H9 (cell line): ENCODE measurements at regions not wholly inside any gene's neighbourhood (a gene's known extent, or its start where the extent isn't known, plus 50 kb on each side); places are given as distances from the start of the nearest gene placed in this dataset.

Experiments used
- DNase-seq: peaks from one replicate; pipeline ENCODE4 v3.0.0-alpha.2; 2017
- H2AFZ ChIP-seq: one replicate; pipeline ENCODE4 v1.6.1; 2013; ENCODE audit warnings: mild to moderate bottlenecking, low read length, control low read depth, moderate library complexity
- H2AK5ac ChIP-seq: 2 replicates; pipeline ENCODE4 v1.6.1; 2013; ENCODE audit warnings: low read length, control low read depth, mixed read lengths; ENCODE audit not compliant: insufficient read length
- H2BK120ac ChIP-seq: one replicate; pipeline ENCODE4 v1.6.1; 2013; ENCODE audit warnings: low read depth, mild to moderate bottlenecking, low read length, control low read depth, inconsistent platforms; ENCODE audit not compliant: poor library complexity, severe bottlenecking
- H2BK12ac ChIP-seq: 2 replicates; pipeline ENCODE4 v1.6.1; 2013; ENCODE audit warnings: low read length, control low read depth, mixed read lengths, low read depth; ENCODE audit not compliant: insufficient read length
- H2BK15ac ChIP-seq: 2 replicates; pipeline ENCODE4 v1.6.1; 2013; ENCODE audit warnings: low read depth, low read length, control low read depth
- H2BK20ac ChIP-seq: one replicate; pipeline ENCODE4 v1.6.1; 2013; ENCODE audit warnings: low read depth, mild to moderate bottlenecking, low read length, control low read depth, inconsistent platforms; ENCODE audit not compliant: poor library complexity, severe bottlenecking
- H2BK5ac ChIP-seq: 2 replicates; pipeline ENCODE4 v1.6.1; 2013; ENCODE audit warnings: low read length, control low read depth, mixed read lengths; ENCODE audit not compliant: insufficient read length
- H3K14ac ChIP-seq: 2 replicates; pipeline ENCODE4 v1.6.1; 2013; ENCODE audit warnings: low read length, control low read depth; ENCODE audit not compliant: insufficient read depth
- H3K18ac ChIP-seq: 2 replicates; pipeline ENCODE4 v1.6.1; 2013; ENCODE audit warnings: low read depth, mild to moderate bottlenecking, mixed read lengths, low read length, control low read depth; ENCODE audit not compliant: insufficient read length
- H3K23ac ChIP-seq: 2 replicates; pipeline ENCODE4 v1.6.1; 2013; ENCODE audit warnings: low read length, control low read depth, mixed read lengths, low read depth; ENCODE audit not compliant: insufficient read length
- H3K23me2 ChIP-seq: 2 replicates; pipeline ENCODE4 v1.6.1; 2013; ENCODE audit warnings: low read depth, mild to moderate bottlenecking, mixed read lengths, low read length, control low read depth; ENCODE audit not compliant: insufficient read length, poor library complexity, severe bottlenecking
- H3K27ac ChIP-seq: 2 replicates; pipeline ENCODE4 v1.5.1; 2013; ENCODE audit warnings: low read length, control low read depth, mixed read lengths, low read depth; ENCODE audit not compliant: insufficient read length
- H3K27me3 ChIP-seq: 2 replicates; pipeline ENCODE4 v1.6.1; 2013; ENCODE audit warnings: low read length, control low read depth, inconsistent platforms; ENCODE audit not compliant: insufficient read depth
- H3K4ac ChIP-seq: 2 replicates; pipeline ENCODE4 v1.6.1; 2013; ENCODE audit warnings: low read depth, mild to moderate bottlenecking, control low read depth, inconsistent platforms, low read length, moderate library complexity
- H3K4me1 ChIP-seq: 2 replicates; pipeline ENCODE4 v1.6.1; 2013; ENCODE audit warnings: low read length, control low read depth, inconsistent platforms; ENCODE audit not compliant: insufficient read depth
- H3K4me2 ChIP-seq: 2 replicates; pipeline ENCODE4 v1.6.1; 2013; ENCODE audit warnings: low read length, control low read depth, mixed read lengths; ENCODE audit not compliant: insufficient read length, insufficient read depth
- H3K56ac ChIP-seq: 2 replicates; pipeline ENCODE4 v1.6.1; 2013; ENCODE audit warnings: low read depth, mild to moderate bottlenecking, mixed read lengths, low read length, control low read depth; ENCODE audit not compliant: insufficient read length
- H3K79me1 ChIP-seq: 2 replicates; pipeline ENCODE4 v1.6.1; 2013; ENCODE audit warnings: low read depth, mild to moderate bottlenecking, moderate library complexity, low read length, control low read depth, inconsistent platforms; ENCODE audit not compliant: insufficient read depth, poor library complexity, severe bottlenecking
- H3K79me2 ChIP-seq: 2 replicates; pipeline ENCODE4 v1.6.1; 2013; ENCODE audit warnings: low read length, control low read depth, inconsistent platforms; ENCODE audit not compliant: insufficient read depth
- H3K9ac ChIP-seq: 2 replicates; pipeline ENCODE4 v1.6.1; 2013; ENCODE audit warnings: low read length, control low read depth, mixed read lengths; ENCODE audit not compliant: insufficient read length; ENCODE audit errors: extremely low read depth
- H3K9me3 ChIP-seq: one replicate; pipeline ENCODE4 v1.6.1; 2013; ENCODE audit warnings: low read depth, low read length, inconsistent platforms; ENCODE audit not compliant: control insufficient read depth
- H3T11ph ChIP-seq: one replicate; pipeline ENCODE4 v1.6.1; 2013; ENCODE audit warnings: mild to moderate bottlenecking, low read length, control low read depth, inconsistent platforms
- H4K20me1 ChIP-seq: one replicate; pipeline ENCODE4 v1.6.1; 2013; ENCODE audit not compliant: control insufficient read depth, insufficient read length, insufficient read depth
- H4K5ac ChIP-seq: 2 replicates; pipeline ENCODE4 v1.6.1; 2013; ENCODE audit warnings: low read depth, mild to moderate bottlenecking, mixed read lengths, low read length, control low read depth; ENCODE audit not compliant: insufficient read length
- H4K8ac ChIP-seq: replicated peaks from 2 replicates; pipeline ENCODE4 v1.6.1; 2013; ENCODE audit warnings: low read length, control low read depth, mixed read lengths, low read depth; ENCODE audit not compliant: insufficient read length
- H4K91ac ChIP-seq: 2 replicates; pipeline ENCODE4 v1.6.1; 2013; ENCODE audit warnings: low read depth, mild to moderate bottlenecking, moderate library complexity, mixed read lengths, low read length, control low read depth; ENCODE audit not compliant: insufficient read length
- H3K27ac Mint-ChIP-seq, 3 experiments: 2 replicates in 2 of 3; 3 replicates in 1 of 3; pipeline ENCODE4 v1.8.0; 2020 to 2021; ENCODE audit warnings: mixed read lengths in 3 of 3, mild to moderate bottlenecking in 1 of 3, moderate library complexity in 1 of 3
- H3K27me3 Mint-ChIP-seq: 2 replicates; pipeline ENCODE4 v1.8.0; 2021; ENCODE audit warnings: low read depth, mild to moderate bottlenecking, moderate library complexity, mixed read lengths
- H3K36me3 Mint-ChIP-seq, 3 experiments: 2 replicates in 2 of 3; 3 replicates in 1 of 3; pipeline ENCODE4 v1.8.0; 2020 to 2021; ENCODE audit warnings: low read depth in 3 of 3, mixed read lengths in 3 of 3; ENCODE audit not compliant: insufficient read depth in 1 of 3
- H3K4me1 Mint-ChIP-seq, 2 experiments: 2 replicates each; pipeline ENCODE4 v1.8.0; 2020; ENCODE audit warnings: mixed read lengths in 2 of 2
- H3K4me3 Mint-ChIP-seq, 2 experiments: 2 replicates in 1 of 2; 3 replicates in 1 of 2; pipeline ENCODE4 v1.8.0; 2020 to 2021; ENCODE audit warnings: mild to moderate bottlenecking in 2 of 2, mixed read lengths in 2 of 2, moderate library complexity in 1 of 2
- H3K9me3 Mint-ChIP-seq, 2 experiments: 2 replicates in 1 of 2; 3 replicates in 1 of 2; pipeline ENCODE4 v1.8.0; 2020; ENCODE audit warnings: mild to moderate bottlenecking in 2 of 2, mixed read lengths in 2 of 2, moderate library complexity in 1 of 2
- WGBS: extraction: QIAGEN DNeasy Blood & Tissue Kit; methylation state at CpG from one replicate; pipeline ENCODE4 v1.1.7; 2013; ENCODE audit warnings: missing lambda C conversion rate, low lambda C conversion rate, mixed read lengths; ENCODE audit not compliant: insufficient read length; ENCODE audit errors: extremely low coverage; 5-methylcytosine and 5-hydroxymethylcytosine counted together
- TF ChIP-seq, protein P1 (sequence below): fragments of 200-600 bp; sonication (generic); conservative IDR thresholded peaks from 3 replicates; pipeline ENCODE4 v1.8.0; 2021; ENCODE audit warnings: antibody characterized with exemption, mild to moderate bottlenecking

DNA sequence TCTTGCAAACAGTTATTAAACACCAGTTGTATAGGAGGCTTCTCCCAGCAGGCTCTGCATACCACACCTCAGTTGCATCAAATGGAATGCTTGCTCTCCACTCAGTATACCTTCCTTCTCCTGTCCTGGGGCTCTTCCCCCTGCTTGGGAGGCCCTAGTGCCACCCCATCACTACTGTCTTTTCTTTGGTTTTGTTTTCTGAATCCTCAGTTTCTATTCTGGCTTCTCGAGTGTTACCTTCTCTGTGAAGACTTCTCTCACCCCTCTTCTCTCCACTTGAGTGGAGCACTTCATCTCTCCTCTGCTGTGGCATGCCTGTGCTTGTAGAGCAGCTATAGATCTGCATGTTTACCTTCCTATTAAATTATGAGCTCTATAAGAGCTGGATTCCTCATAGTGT, 75.7 kb upstream of the TPRG1 start:
- H3K4me3 Mint-ChIP-seq, result no peak overlapping the region
- no peak overlapping the region for H2BK20ac ChIP-seq
- H3K27ac Mint-ChIP-seq, result no peak overlapping the region
- no peak overlapping the region for H2BK5ac ChIP-seq
- H3K23ac ChIP-seq, result no peak overlapping the region
- no peak overlapping the region for H2AK5ac ChIP-seq
- no peak overlapping the region for H3K56ac ChIP-seq
- H3K9me3 ChIP-seq, result no peaks in the 10 kb centered on the region
- no peaks in the 10 kb centered on the region for H4K20me1 ChIP-seq
- H3K27ac ChIP-seq, result no peak overlapping the region
- H3K36me3 Mint-ChIP-seq, result no peaks in the 10 kb centered on the region
- no peak overlapping the region for H3K4ac ChIP-seq
- no peak overlapping the region for H3K18ac ChIP-seq
- TF ChIP-seq, protein P1, sequence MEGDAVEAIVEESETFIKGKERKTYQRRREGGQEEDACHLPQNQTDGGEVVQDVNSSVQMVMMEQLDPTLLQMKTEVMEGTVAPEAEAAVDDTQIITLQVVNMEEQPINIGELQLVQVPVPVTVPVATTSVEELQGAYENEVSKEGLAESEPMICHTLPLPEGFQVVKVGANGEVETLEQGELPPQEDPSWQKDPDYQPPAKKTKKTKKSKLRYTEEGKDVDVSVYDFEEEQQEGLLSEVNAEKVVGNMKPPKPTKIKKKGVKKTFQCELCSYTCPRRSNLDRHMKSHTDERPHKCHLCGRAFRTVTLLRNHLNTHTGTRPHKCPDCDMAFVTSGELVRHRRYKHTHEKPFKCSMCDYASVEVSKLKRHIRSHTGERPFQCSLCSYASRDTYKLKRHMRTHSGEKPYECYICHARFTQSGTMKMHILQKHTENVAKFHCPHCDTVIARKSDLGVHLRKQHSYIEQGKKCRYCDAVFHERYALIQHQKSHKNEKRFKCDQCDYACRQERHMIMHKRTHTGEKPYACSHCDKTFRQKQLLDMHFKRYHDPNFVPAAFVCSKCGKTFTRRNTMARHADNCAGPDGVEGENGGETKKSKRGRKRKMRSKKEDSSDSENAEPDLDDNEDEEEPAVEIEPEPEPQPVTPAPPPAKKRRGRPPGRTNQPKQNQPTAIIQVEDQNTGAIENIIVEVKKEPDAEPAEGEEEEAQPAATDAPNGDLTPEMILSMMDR, result no peak
- H3K9ac ChIP-seq, result no peak overlapping the region
- no peak overlapping the region for H3K4me2 ChIP-seq
- no peak overlapping the region for H4K5ac ChIP-seq
- H3K14ac ChIP-seq, result no peak overlapping the region
- no peaks in the 10 kb centered on the region for H3K79me2 ChIP-seq
- H2BK12ac ChIP-seq, result no peak overlapping the region
- no peaks in the 10 kb centered on the region for H3K9me3 Mint-ChIP-seq
- no peaks in the 10 kb centered on the region for H3K4me1 ChIP-seq
- no peak overlapping the region for H3T11ph ChIP-seq
- H2BK120ac ChIP-seq, result no peak overlapping the region
- no peaks in the 10 kb centered on the region for H3K79me1 ChIP-seq
- H3K27me3 Mint-ChIP-seq, result no peaks in the 10 kb centered on the region
- H3K23me2 ChIP-seq, result no peaks in the 10 kb centered on the region
- no peaks in the 10 kb centered on the region for H3K4me1 Mint-ChIP-seq
- no peak for DNase-seq
- no peak overlapping the region for H4K91ac ChIP-seq
- no peaks in the 10 kb centered on the region for H3K27me3 ChIP-seq
- no CpG with 5 or more reads among the region's 1 CpG for WGBS
- H4K8ac ChIP-seq, result no peak overlapping the region
- H2BK15ac ChIP-seq, result no peak overlapping the region
- H2AFZ ChIP-seq, result no peak overlapping the region
